HepG2 (cell line): ENCODE measurements at regions not wholly inside any gene's neighbourhood (a gene's known extent, or its start where the extent isn't known, plus 50 kb on each side); places are given as distances from the start of the nearest gene placed in this dataset.

Source experiments
- ASH2L ChIP-seq: fragments of 300-600, 200-600 bp; sonication (generic); IDR thresholded peaks from 2 replicates; pipeline ENCODE4 v1.7.0; 2017; ENCODE audit warnings: low read depth, mild to moderate bottlenecking, moderate library complexity, mixed read lengths, low read length; ENCODE audit not compliant: insufficient read length
- FOXA1 ChIP-seq, 2 experiments: fragments of 450-650 bp in 1 of 2; sonication (generic) in 1 of 2; formaldehyde crosslinking in 1 of 2; IDR thresholded peaks; 2 replicates each; pipeline versions ENCODE4 v1.4.0 to v1.6.1; 2016 to 2020; ENCODE audit warnings: missing genetic modification reagents in 1 of 2
- FOXO1 ChIP-seq: sonication (generic); formaldehyde crosslinking; IDR thresholded peaks from 2 replicates; pipeline ENCODE4 v1.4.0; 2020; ENCODE audit warnings: missing genetic modification reagents
- HHEX ChIP-seq: IDR thresholded peaks from 2 replicates; pipeline ENCODE4 v1.6.1; 2016; ENCODE audit warnings: control low read depth
- KDM4B ChIP-seq: sonication (generic); formaldehyde crosslinking; IDR thresholded peaks from 2 replicates; pipeline ENCODE4 v1.4.0; 2020; ENCODE audit warnings: missing genetic modification reagents
- KDM5B ChIP-seq: sonication (generic); formaldehyde crosslinking; IDR thresholded peaks from 2 replicates; pipeline ENCODE4 v1.4.0; 2020; ENCODE audit warnings: missing genetic modification reagents, mild to moderate bottlenecking, borderline replicate concordance
- KMT2B ChIP-seq: IDR thresholded peaks from 2 replicates; pipeline ENCODE4 v1.6.1; 2016; ENCODE audit warnings: missing genetic modification reagents, missing compliant biosample characterization
- MAF1 ChIP-seq: sonication (generic); formaldehyde crosslinking; IDR thresholded peaks from 2 replicates; pipeline ENCODE4 v1.5.0; 2020; ENCODE audit warnings: missing genetic modification reagents, borderline replicate concordance
- PHF8 ChIP-seq: sonication (generic); formaldehyde crosslinking; IDR thresholded peaks from 2 replicates; pipeline ENCODE4 v1.5.0; 2020; ENCODE audit warnings: missing genetic modification reagents
- RELA ChIP-seq: sonication (generic); formaldehyde crosslinking; IDR thresholded peaks from 2 replicates; pipeline ENCODE4 v1.4.0; 2020; ENCODE audit warnings: missing genetic modification reagents
- SATB2 ChIP-seq: sonication (generic); formaldehyde crosslinking; IDR thresholded peaks from 2 replicates; pipeline ENCODE4 v1.5.0; 2020; ENCODE audit warnings: missing genetic modification reagents
- SMAD1 ChIP-seq: sonication (generic); formaldehyde crosslinking; IDR thresholded peaks from 2 replicates; pipeline ENCODE4 v1.4.0; 2020; ENCODE audit warnings: missing genetic modification reagents, low read depth, mild to moderate bottlenecking, borderline replicate concordance
- TEAD2 ChIP-seq: sonication (generic); formaldehyde crosslinking; IDR thresholded peaks from 2 replicates; pipeline ENCODE4 v1.9.0; 2021; ENCODE audit warnings: missing genetic modification reagents
- TOPORS ChIP-seq: sonication (generic); formaldehyde crosslinking; IDR thresholded peaks from 2 replicates; pipeline ENCODE4 v1.8.0; 2023; ENCODE audit warnings: mild to moderate bottlenecking, missing genetic modification reagents
- UBTF ChIP-seq: sonication (generic); formaldehyde crosslinking; IDR thresholded peaks from 2 replicates; pipeline ENCODE4 v1.4.0; 2020; ENCODE audit warnings: mild to moderate bottlenecking, missing genetic modification reagents
- ZBTB33 ChIP-seq: sonication (generic); formaldehyde crosslinking; IDR thresholded peaks from 2 replicates; pipeline ENCODE4 v1.4.0; 2020; ENCODE audit warnings: missing genetic modification reagents
- TF ChIP-seq, protein P1 (sequence below), 2 experiments: sonication (generic) in 1 of 2; formaldehyde crosslinking in 1 of 2; IDR thresholded peaks; 2 replicates each; pipeline versions ENCODE4 v1.6.1 to v1.9.0; 2014 to 2022; ENCODE audit warnings: antibody characterized with exemption in 1 of 2, borderline replicate concordance in 1 of 2, inconsistent platforms in 1 of 2, low read depth in 1 of 2, missing genetic modification reagents in 1 of 2
- TF ChIP-seq, protein P2 (sequence below): sonication (generic); formaldehyde crosslinking; IDR thresholded peaks from 2 replicates; pipeline ENCODE4 v1.5.0; 2020; ENCODE audit warnings: missing genetic modification reagents

- TF ChIP-seq ZBTB33 (CRISPR knock-in tag) (no peak), SMAD1 (CRISPR knock-in tag) (no peak), RELA (CRISPR knock-in tag) (no peak), FOXO1 (CRISPR knock-in tag) (peak; percentile 90), MAF1 (no peak), ASH2L (peak; percentile 42), HHEX (peak; percentile 13; the same call in 1 of the 2 replicates), TOPORS (CRISPR knock-in tag) (no peak), TEAD2 (no peak), SATB2 (CRISPR knock-in tag) (peak; percentile 74; the same call in 1 of the 2 replicates), FOXA1 (IDR thresholded peaks at IDR 0.05) (no peak; the same call in 1 of the 2 replicates), FOXA1 (CRISPR knock-in tag; IDR thresholded peaks at IDR 0.05) (peak; percentile 93), UBTF (CRISPR knock-in tag) (no peak), PHF8 (CRISPR knock-in tag) (no peak), KDM4B (CRISPR knock-in tag) (0 out of 2 replicates have a peak, but pooled peaks have one; percentile 58), KMT2B (CRISPR knock-in tag) (peak; percentile 59; the same call in 1 of the 2 replicates), KDM5B (CRISPR knock-in tag) (no peak)
- TF ChIP-seq, protein P1, sequence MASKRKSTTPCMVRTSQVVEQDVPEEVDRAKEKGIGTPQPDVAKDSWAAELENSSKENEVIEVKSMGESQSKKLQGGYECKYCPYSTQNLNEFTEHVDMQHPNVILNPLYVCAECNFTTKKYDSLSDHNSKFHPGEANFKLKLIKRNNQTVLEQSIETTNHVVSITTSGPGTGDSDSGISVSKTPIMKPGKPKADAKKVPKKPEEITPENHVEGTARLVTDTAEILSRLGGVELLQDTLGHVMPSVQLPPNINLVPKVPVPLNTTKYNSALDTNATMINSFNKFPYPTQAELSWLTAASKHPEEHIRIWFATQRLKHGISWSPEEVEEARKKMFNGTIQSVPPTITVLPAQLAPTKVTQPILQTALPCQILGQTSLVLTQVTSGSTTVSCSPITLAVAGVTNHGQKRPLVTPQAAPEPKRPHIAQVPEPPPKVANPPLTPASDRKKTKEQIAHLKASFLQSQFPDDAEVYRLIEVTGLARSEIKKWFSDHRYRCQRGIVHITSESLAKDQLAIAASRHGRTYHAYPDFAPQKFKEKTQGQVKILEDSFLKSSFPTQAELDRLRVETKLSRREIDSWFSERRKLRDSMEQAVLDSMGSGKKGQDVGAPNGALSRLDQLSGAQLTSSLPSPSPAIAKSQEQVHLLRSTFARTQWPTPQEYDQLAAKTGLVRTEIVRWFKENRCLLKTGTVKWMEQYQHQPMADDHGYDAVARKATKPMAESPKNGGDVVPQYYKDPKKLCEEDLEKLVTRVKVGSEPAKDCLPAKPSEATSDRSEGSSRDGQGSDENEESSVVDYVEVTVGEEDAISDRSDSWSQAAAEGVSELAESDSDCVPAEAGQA (IDR thresholded peaks at IDR 0.05; ENCODE audit: low read depth) = no peak
- TF ChIP-seq, protein P1 (CRISPR knock-in tag; IDR thresholded peaks at IDR 0.05; ENCODE audit: borderline replicate concordance) = 0 out of 2 replicates have a peak, but pooled peaks have one; percentile 30
- TF ChIP-seq, protein P2, sequence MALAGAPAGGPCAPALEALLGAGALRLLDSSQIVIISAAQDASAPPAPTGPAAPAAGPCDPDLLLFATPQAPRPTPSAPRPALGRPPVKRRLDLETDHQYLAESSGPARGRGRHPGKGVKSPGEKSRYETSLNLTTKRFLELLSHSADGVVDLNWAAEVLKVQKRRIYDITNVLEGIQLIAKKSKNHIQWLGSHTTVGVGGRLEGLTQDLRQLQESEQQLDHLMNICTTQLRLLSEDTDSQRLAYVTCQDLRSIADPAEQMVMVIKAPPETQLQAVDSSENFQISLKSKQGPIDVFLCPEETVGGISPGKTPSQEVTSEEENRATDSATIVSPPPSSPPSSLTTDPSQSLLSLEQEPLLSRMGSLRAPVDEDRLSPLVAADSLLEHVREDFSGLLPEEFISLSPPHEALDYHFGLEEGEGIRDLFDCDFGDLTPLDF (CRISPR knock-in tag) = no peak
These were observed 1006.2 kb upstream of the CITED2 start (continued) for GRCh38 chr6:140380427-140381218.
